DMS153 treated with DMSO at 0.1 percent for 48 hours (cell line): ENCODE measurements at regions not wholly inside any gene's neighbourhood (a gene's known extent, or its start where the extent isn't known, plus 50 kb on each side); places are given as distances from the start of the nearest gene placed in this dataset.

Experiments
- DNase-seq: peaks from one replicate; lab custom pipeline; 2025; ENCODE audit not compliant: unreplicated experiment; lab: John Stamatoyannopoulos, UW

- no peak for DNase-seq
Measured at GRCh38 chr7:18151422-18151821, 123.8 kb upstream of the PRPS1L1 start.

GRCh38 chr7:18153183-18153748 lies 125.6 kb upstream of the PRPS1L1 start:
- DNase-seq: no peak

- DNase-seq: no peak
Measured at GRCh38 chr7:18154726-18155125, 127.1 kb upstream of the PRPS1L1 start.

DNA sequence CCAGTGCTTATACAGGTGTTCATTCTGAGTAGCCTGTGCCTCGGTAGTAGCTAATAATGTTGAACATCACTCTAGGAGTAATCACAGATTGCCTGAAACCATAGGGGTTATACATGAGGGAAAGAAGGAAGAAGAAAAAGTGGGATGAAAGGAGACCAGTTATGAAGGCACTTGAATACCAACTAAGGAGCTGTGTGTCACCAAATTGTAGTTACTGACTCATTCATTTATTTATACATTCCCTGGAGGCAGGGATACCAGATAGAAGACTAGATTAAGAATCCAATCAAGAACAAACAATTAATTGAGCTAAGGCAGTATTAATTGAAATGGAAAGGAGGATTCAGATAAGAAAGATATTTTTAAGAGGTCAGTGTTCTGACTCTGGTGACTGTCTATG lies 129.6 kb upstream of the PRPS1L1 start:
- no peak for DNase-seq

GRCh38 chr7:18162657-18163056 lies 135.0 kb upstream of the PRPS1L1 start:
- DNase-seq: no peak

- no peak for DNase-seq
Measured at GRCh38 chr7:18163091-18163490, 135.4 kb upstream of the PRPS1L1 start.

- DNase-seq: no peak
Measured at GRCh38 chr7:18165166-18165565, 137.5 kb upstream of the PRPS1L1 start.

GRCh38 chr7:18166002-18166401 lies 138.4 kb upstream of the PRPS1L1 start:
- DNase-seq: no peak

- DNase-seq: no peak
Measured at GRCh38 chr7:18167815-18168214, 140.2 kb upstream of the PRPS1L1 start.

DNA sequence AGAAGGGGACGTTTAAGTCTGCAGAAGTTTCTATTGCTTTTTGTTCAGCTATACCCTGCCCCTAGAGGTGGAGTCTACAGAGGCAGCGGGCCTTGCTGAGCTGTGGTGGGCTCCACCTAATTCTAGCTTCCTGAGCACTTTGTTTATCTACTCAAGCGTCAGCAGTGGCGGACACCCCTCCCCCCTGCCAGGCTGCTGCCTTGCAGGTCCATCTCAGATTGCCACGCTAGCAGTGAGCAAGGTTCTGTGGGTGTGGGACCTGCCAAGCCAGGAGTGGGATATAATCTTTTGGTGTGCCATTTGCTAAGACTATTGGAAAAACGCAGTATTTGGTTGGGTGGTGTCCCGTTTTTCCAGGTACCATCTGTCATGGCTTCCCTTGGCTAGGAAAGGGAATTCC lies 147.3 kb upstream of the PRPS1L1 start:
- DNase-seq: no peak

- DNase-seq: no peak
Measured at GRCh38 chr7:18175801-18176450, 148.3 kb upstream of the PRPS1L1 start.

- no peak for DNase-seq
Measured at GRCh38 chr7:18177129-18177814, 149.6 kb upstream of the PRPS1L1 start.

DNA sequence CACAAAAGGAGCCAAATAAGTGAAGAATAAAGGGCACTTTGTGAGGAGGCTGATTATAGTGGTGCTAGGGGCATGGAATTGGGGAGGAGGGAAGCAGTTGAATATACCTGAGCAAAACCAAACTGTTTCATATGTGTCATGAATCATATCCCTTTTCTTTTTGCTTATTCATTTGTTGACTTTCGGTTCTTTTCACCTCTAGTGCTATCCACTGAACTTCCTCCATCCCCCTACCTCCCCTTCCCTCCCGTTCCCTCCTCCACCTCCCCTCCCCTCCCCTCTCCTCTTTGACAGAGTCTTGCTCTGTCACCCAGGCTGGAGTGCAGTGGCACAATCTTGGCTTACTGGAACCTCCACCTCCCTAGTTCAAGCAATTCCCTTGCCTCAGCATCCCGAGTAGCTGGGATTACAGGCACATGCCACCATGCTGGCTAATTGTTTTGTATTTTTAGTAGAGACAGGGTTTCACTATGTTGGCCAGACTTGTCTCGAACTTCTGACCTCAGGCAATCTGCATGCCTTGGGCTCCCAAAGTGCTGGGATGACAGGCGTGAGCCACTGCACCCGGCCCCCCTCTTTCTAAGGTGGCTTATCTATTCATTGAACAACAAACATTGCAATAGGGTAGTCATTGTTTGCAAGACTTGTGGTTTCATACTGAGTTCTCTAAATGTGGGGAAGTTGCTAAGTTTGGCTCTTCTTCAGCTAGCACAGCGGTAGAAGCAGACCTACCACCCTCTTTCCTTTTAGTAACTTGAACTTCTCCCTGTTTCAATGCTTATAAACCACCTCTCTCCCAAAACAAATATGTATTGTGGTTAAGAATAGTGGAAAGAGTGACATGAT lies 150.4 kb upstream of the PRPS1L1 start:
- no peak for DNase-seq

DNA sequence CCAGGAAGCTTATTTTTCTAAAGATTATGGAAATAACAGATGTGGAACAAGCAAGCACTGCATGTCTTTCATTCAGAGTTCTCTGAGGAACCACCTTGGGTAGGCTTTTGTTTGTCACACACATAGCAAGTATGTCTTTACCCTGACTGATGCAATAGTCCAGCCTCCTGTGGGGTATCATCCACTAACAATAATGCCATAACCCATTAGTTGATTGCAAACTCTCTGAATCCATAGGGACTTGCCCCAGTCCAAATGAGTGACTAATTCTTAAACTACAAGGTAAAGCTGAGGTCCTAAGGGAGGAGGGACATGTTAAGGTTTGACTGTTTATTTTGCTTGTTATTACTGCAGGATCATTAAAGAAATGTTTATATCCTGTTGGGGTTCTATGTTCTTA lies 151.4 kb upstream of the PRPS1L1 start:
- DNase-seq: no peak

- DNase-seq: no peak
Measured at GRCh38 chr7:18180685-18181084, 153.0 kb upstream of the PRPS1L1 start.

- no peak for DNase-seq
Measured at GRCh38 chr7:18189500-18190126, 162.0 kb upstream of the PRPS1L1 start.

DNA sequence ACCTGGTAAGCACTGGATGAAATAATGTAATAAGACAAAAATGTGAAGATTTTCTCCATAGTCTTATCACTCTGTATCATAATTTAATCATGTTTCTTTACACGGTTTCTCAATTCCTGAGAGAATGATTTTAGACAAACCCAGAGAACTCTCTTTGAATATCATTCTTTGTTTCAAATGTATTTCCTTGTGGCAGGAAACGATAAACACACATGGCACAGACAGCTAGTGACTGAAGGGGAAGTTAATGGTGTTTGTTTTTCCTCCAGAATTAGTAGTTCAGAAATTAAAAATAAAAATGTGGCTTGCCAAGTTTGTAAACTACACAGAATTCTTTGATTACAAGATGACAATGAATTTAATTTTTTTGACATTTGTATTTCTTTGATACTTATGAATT lies 163.7 kb upstream of the PRPS1L1 start:
- no peak for DNase-seq

DNA sequence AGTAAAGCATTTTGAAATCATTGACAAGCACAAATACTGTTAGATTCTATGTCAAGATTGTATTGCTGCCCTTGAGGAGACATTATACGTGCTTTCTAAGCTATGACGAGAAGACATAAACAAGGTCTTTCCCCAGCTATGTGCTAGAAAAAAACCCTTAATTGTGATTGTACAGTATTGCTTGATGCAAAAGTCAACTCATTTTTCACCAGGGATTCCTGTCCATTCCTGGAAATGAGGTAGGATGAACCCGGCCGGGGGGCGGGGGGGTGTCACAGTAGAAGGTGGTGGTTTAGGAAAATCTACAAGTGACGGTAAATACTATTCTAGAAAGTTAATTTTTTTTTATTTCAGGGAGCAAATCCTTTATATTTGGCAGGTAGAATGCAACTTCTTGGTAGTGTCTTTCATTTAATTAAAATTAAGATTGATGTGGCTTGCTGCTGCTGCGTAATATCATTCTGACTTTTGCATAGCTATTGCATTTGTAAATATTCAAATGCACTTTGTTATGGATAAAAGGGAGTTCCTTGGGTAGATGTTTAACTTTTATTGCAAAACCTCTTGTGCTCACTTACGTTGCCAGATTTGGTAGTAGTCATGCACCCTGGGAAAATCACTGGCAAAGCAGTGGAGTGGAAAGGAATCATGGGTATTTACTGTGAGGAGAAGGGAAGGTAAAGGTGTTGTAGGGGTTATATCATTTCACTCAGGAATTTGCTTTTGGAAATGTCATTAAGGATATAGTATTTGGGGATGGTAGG lies 164.4 kb upstream of the PRPS1L1 start:
- DNase-seq: no peak

DNA sequence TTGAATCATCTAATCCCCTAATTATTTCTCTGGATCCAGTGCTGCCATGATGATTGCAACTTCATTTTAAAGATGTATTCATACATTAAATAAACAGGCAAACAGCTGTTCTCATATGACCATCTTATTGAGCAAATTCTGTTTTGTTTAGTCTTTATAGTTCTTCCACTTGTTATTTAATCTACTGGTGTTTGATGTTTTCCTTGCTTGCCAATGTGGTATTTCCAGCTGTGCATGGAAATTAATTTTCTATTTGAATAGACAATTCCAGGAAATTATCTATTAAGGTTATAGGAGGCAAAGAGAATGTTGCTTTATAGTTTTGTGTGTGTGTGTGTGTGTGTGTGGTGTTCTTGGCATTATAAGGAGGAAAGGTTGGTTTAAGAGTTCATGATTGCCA lies 167.0 kb upstream of the PRPS1L1 start:
- no peak for DNase-seq

DNA sequence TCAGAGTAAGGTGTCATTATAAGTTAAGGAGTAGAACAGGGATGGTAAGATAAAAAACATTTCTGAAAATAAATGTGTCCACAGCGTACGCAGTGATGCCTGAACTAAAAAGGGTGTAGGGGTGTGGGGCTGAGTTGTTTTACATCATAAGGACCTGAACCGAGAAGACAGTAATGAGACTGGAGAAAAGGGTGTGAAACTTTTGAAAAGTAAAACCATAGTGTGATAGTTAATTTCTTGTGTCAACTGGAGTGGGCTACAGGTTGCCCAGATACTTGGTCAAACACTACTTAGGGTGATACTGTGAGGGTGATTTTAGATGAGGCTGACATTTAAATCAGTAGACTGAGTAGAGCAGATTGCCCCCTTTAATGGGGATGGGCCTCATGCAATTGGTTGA lies 169.0 kb upstream of the PRPS1L1 start:
- no peak for DNase-seq

- no peak for DNase-seq
Measured at GRCh38 chr7:18198868-18199267, 171.2 kb upstream of the PRPS1L1 start.
